ENCODE measurements at regions not wholly inside any gene's neighbourhood (a gene's known extent, or its start where the extent isn't known, plus 50 kb on each side); places are given as distances from the start of the nearest gene placed in this dataset.

- TF ChIP-seq, protein P1, sequence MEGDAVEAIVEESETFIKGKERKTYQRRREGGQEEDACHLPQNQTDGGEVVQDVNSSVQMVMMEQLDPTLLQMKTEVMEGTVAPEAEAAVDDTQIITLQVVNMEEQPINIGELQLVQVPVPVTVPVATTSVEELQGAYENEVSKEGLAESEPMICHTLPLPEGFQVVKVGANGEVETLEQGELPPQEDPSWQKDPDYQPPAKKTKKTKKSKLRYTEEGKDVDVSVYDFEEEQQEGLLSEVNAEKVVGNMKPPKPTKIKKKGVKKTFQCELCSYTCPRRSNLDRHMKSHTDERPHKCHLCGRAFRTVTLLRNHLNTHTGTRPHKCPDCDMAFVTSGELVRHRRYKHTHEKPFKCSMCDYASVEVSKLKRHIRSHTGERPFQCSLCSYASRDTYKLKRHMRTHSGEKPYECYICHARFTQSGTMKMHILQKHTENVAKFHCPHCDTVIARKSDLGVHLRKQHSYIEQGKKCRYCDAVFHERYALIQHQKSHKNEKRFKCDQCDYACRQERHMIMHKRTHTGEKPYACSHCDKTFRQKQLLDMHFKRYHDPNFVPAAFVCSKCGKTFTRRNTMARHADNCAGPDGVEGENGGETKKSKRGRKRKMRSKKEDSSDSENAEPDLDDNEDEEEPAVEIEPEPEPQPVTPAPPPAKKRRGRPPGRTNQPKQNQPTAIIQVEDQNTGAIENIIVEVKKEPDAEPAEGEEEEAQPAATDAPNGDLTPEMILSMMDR (conservative IDR thresholded peaks at IDR 0.05): no peak
- peak overlapping the region; percentile 55 for H3K27ac ChIP-seq
Observed at GRCh38 chrX:10922835-10923234, 188.3 kb upstream of the HCCS start.

DNA sequence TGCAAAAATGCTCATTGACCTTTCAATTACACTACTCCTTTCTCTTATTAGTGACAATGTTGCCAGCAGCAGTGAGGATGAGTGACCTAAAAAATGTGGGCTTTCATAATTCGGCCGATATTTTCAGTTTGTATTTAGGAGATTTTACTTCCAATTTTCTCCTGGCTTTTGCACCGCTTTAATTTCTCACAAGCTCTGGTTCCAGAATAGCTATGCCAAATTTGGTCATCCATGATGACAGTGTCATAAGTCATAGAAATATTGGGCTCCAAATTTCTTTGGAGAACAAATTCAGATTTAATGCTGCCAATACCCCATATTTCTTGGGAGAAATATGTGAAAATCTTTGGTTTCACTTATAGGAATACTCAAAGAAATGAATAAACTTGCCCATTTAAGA lies 187.7 kb upstream of the HCCS start:
- TF ChIP-seq, protein P1 (conservative IDR thresholded peaks at IDR 0.05): no peak
- H3K27ac ChIP-seq: peak overlapping the region; percentile 55

DNA sequence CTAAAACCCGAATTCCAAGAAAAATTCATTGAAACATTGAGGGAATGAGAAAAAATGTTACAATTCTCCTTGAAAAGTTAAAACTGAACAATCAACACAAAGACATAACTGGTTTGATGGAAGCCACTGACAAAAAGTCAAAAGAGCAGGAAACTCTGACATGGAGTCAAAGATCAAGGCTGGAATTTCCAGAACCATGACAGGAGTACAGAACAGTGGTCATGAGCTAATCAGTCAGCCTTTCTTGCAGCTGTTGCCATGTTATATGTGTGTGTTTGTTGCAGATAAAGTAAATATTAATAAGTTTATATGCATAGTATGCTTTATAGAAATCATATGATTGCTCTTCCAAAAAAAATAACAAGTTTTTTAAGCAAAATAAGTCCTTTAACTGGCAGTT lies 184.7 kb upstream of the HCCS start:
- TF ChIP-seq, protein P1 (conservative IDR thresholded peaks at IDR 0.05): no peak
- H3K27ac ChIP-seq: no peak overlapping the region

DNA sequence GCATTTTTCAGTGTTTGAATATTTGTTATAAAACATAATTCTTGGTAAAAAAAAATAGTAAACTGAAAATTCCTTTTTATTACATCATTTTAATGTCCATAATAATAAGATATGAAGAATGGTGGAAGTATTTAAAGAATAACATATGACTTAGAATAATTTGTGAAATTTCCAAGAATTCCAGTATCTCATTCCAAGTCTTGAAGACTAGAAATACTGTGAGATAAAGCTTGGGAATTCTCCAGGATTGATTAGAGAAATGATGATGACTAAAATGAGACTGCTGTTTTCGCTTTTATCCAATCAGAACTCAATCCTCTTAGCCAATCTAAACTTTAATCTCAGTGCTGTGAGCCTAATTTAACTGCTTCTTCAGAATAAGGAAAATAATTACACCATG lies 184.2 kb upstream of the HCCS start:
- no peak overlapping the region for H3K27ac ChIP-seq
- TF ChIP-seq, protein P1 (conservative IDR thresholded peaks at IDR 0.05): no peak

DNA sequence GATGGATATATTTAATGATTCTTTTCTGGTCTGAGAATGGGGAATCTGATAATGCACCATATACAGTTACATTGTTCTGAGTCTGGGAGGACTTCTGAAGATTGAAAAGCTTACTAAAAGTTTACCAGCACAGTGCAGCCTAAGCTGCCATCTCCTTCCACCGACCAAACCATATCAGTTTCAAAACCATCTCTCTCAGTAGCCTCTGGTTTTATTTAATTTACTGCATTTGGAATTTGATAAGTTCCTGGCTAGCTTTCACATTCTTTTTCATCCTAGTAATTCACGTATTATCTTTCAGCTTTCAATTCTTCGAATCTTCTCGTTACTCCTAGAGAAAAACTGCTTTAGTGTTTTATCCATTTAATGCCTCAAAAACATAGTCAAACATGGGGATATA lies 181.4 kb upstream of the HCCS start:
- TF ChIP-seq, protein P1 (conservative IDR thresholded peaks at IDR 0.05): no peak
- no peak overlapping the region for H3K27ac ChIP-seq

DNA sequence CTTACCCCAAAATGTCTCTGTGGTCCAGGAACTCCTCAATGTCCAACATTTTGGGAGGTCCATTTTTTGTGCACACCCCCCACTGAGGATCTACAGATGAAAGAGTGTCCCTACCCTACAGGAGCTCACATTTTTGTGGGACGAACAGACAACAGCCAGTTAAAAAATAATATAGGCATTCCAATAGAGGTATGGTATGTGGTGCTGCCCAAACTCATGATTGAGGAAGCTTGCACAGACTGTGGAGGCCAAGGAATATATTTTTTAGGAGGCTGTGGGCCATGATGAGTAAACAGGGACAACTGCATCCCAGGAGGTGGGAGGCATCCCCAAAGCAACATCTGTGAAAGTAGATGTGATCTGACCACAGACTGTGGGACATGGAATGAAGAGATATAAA lies 181.0 kb upstream of the HCCS start:
- TF ChIP-seq, protein P1 (conservative IDR thresholded peaks at IDR 0.05): no peak
- H3K27ac ChIP-seq: no peak overlapping the region

DNA sequence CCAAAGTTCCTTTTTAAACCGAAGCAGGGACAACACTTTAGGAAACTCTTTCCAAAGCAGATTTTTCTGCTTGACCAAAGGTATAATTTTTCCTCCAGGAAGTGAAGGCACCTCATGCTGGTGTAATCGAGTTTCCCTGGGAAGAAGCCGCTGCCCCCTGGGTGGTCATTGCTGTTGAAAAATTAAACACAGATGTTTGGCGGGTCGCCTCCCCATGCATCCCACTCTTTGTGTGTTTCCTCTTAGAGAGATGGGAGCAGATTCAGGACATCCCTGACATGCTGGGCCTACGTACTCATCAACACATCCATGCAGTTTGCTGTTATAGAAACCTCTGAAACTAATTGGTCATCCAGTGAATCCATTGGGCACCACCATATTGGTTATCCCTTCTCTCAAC lies 179.2 kb upstream of the HCCS start:
- TF ChIP-seq, protein P1 (conservative IDR thresholded peaks at IDR 0.05): no peak
- peak overlapping the region; percentile 51 for H3K27ac ChIP-seq
